HFF-Myc (cell line): ENCODE measurements at regions not wholly inside any gene's neighbourhood (a gene's known extent, or its start where the extent isn't known, plus 50 kb on each side); places are given as distances from the start of the nearest gene placed in this dataset.

Experiments
- DNase-seq: peaks from one replicate; pipeline ENCODE4 v3.0.0-alpha.2; 2011; ENCODE audit warnings: low read depth; ENCODE audit errors: extremely low read depth
- H3K4me3 ChIP-seq: replicated peaks from 2 replicates; pipeline ENCODE4 v1.5.1; 2011; ENCODE audit warnings: low read depth, mild to moderate bottlenecking, control low read depth, low read length
- CTCF ChIP-seq: IDR thresholded peaks from 2 replicates; pipeline ENCODE4 v1.5.1; 2012; ENCODE audit warnings: mild to moderate bottlenecking, low read depth, low read length, control low read depth; ENCODE audit errors: missing control alignments

- DNase-seq, result no peak
- H3K4me3 ChIP-seq, result no peak overlapping the region
- no peak for TF ChIP-seq CTCF
These were observed 105.9 kb upstream of the TSC22D2 start for GRCh38 chr3:150302246-150302645.

GRCh38 chr3:150300852-150301517 is 107.1 kb upstream of the TSC22D2 start:
- no peak overlapping the region for H3K4me3 ChIP-seq
- TF ChIP-seq CTCF, result no peak
- no peak for DNase-seq

GRCh38 chr3:150300388-150300787 is 107.7 kb upstream of the TSC22D2 start:
- H3K4me3 ChIP-seq, result no peak overlapping the region
- no peak for DNase-seq
- TF ChIP-seq CTCF, result no peak

GRCh38 chr3:150299201-150299600 is 108.9 kb upstream of the TSC22D2 start:
- no peak overlapping the region for H3K4me3 ChIP-seq
- no peak for TF ChIP-seq CTCF
- DNase-seq, result no peak

GRCh38 chr3:150296966-150297365 is 111.1 kb upstream of the TSC22D2 start:
- H3K4me3 ChIP-seq, result no peak overlapping the region
- no peak for TF ChIP-seq CTCF
- DNase-seq, result no peak

- H3K4me3 ChIP-seq, result no peak overlapping the region
- TF ChIP-seq CTCF, result no peak
- peak; percentile 59 for DNase-seq
These were observed 111.9 kb upstream of the TSC22D2 start for GRCh38 chr3:150296123-150296735.
